OCI-LY1 (cell line): ENCODE measurements at regions not wholly inside any gene's neighbourhood (a gene's known extent, or its start where the extent isn't known, plus 50 kb on each side); places are given as distances from the start of the nearest gene placed in this dataset.
"Not testable (repeated sequence)": the region's sequence is repeated elsewhere in the genome, so short reads cannot be mapped to it uniquely, and the experiment has no call there.

Experiments
- H2AFZ ChIP-seq: fragments of 200-600 bp; sonication (generic), shearing (Covaris generic); 2 replicates; pipeline ENCODE4 v1.6.0; 2014; ENCODE audit warnings: antibody characterized with exemption, mild to moderate bottlenecking, low read length
- H3F3A ChIP-seq: fragments of 200-600 bp; sonication (generic), shearing (Covaris generic); 2 replicates; pipeline ENCODE4 v1.6.0; 2014; ENCODE audit warnings: mild to moderate bottlenecking, antibody characterized with exemption, low read length, moderate library complexity; ENCODE audit not compliant: insufficient read depth
- H3K27ac ChIP-seq: fragments of 200-600 bp; sonication (generic); 2 replicates; pipeline ENCODE4 v1.5.1; 2014; ENCODE audit warnings: low read length, mixed run types, mild to moderate bottlenecking, low read depth; ENCODE audit not compliant: poor library complexity, severe bottlenecking
- H3K27me3 ChIP-seq: fragments of 200-600 bp; sonication (generic); 2 replicates; pipeline ENCODE4 v1.6.0; 2014; ENCODE audit warnings: antibody characterized with exemption, mild to moderate bottlenecking, low read length, moderate library complexity; ENCODE audit not compliant: insufficient read depth
- H3K36me3 ChIP-seq: fragments of 200-600 bp; sonication (generic); 2 replicates; pipeline ENCODE4 v1.6.1; 2014; ENCODE audit warnings: mild to moderate bottlenecking, antibody characterized with exemption, low read length, moderate library complexity, mixed read lengths; ENCODE audit not compliant: insufficient read depth
- H3K4me1 ChIP-seq: fragments of 200-600 bp; sonication (generic); 2 replicates; pipeline ENCODE4 v1.5.1; 2014; ENCODE audit warnings: mild to moderate bottlenecking, low read length, moderate library complexity; ENCODE audit not compliant: insufficient read depth, severe bottlenecking
- H3K4me2 ChIP-seq: fragments of 200-600 bp; sonication (generic), shearing (Covaris generic); 2 replicates; pipeline ENCODE4 v1.6.1; 2014; ENCODE audit warnings: low read length
- H3K4me3 ChIP-seq: fragments of 200-600 bp; sonication (generic); 2 replicates; pipeline ENCODE4 v1.5.1; 2014; ENCODE audit warnings: low read length, low read depth, mild to moderate bottlenecking, mixed read lengths; ENCODE audit not compliant: poor library complexity, severe bottlenecking
- H3K79me2 ChIP-seq: fragments of 200-600 bp; shearing (Covaris generic); 2 replicates; pipeline ENCODE4 v1.6.1; 2016; ENCODE audit warnings: mixed run types, low read length, mixed read lengths; ENCODE audit not compliant: insufficient read depth
- H3K9ac ChIP-seq: fragments of 200-600 bp; sonication (generic), shearing (Covaris generic); 2 replicates; pipeline ENCODE4 v1.6.1; 2014; ENCODE audit warnings: mild to moderate bottlenecking, low read length, mixed read lengths
- H3K9me2 ChIP-seq: fragments of 200-600 bp; sonication (generic), shearing (Covaris generic); 2 replicates; pipeline ENCODE4 v1.6.1; 2014; ENCODE audit warnings: low read depth, mild to moderate bottlenecking, low read length, mixed read lengths
- H3K9me3 ChIP-seq: fragments of 200-600 bp; shearing (Covaris generic); 2 replicates; pipeline ENCODE4 v1.6.1; 2014; ENCODE audit warnings: low read length, mixed read lengths
- H4K20me1 ChIP-seq: fragments of 200-600 bp; sonication (generic), shearing (Covaris generic); 2 replicates; pipeline ENCODE4 v1.6.0; 2016; ENCODE audit warnings: mild to moderate bottlenecking, low read length; ENCODE audit not compliant: insufficient read depth
- CTCF ChIP-seq: fragments of 200-600 bp; sonication (generic), shearing (Covaris generic); IDR thresholded peaks from 2 replicates; pipeline ENCODE4 v1.5.1; 2017; ENCODE audit warnings: mild to moderate bottlenecking, antibody characterized with exemption, low read length, moderate library complexity, mixed read lengths
- EZH2 ChIP-seq: fragments of 200-600 bp; sonication (generic), shearing (Covaris generic); IDR thresholded peaks from 2 replicates; pipeline ENCODE4 v1.8.0; 2017; ENCODE audit warnings: borderline replicate concordance, mixed run types, mild to moderate bottlenecking, antibody characterized with exemption, low read length, moderate library complexity, mixed read lengths

GRCh38 chr5:18736051-18736398 lies 1101.8 kb downstream of the TAF11L14 start:
- H3F3A ChIP-seq: no peaks in the 10 kb centered on the region
- no peaks in the 10 kb centered on the region for H3K36me3 ChIP-seq

GRCh38 chr5:18736736-18737135 lies 1102.5 kb downstream of the TAF11L14 start:
- H3K27ac ChIP-seq, H3K79me2 ChIP-seq, H3K9ac ChIP-seq, H3K4me3 ChIP-seq, H3K27me3 ChIP-seq, H3K9me3 ChIP-seq, H2AFZ ChIP-seq, H3F3A ChIP-seq, H4K20me1 ChIP-seq, H3K9me2 ChIP-seq, H3K4me2 ChIP-seq, H3K36me3 ChIP-seq, H3K4me1 ChIP-seq: not testable (repeated sequence)

More at GRCh38 chr5:18736051-18736398, 1101.8 kb downstream of the TAF11L14 start:
- Histone ChIP-seq H3K27ac (no peak overlapping the region), H3K9me3 (0 out of 2 replicates have a peak, but pooled peaks cover 3% of the 10 kb centered on the region), H3K4me2 (no peak overlapping the region), H3K79me2 (no peaks in the 10 kb centered on the region), H3K9ac (no peak overlapping the region), H3K4me1 (peaks cover 8% of the 10 kb centered on the region), H4K20me1 (no peaks in the 10 kb centered on the region), H2AFZ (no peak overlapping the region), H3K4me3 (no peak overlapping the region), H3K27me3 (no peaks in the 10 kb centered on the region), H3K9me2 (no peaks in the 10 kb centered on the region)
- TF ChIP-seq EZH2 (no peak), CTCF (no peak)

- Histone ChIP-seq H3F3A (no peaks in the 10 kb centered on the region), H3K79me2 (no peaks in the 10 kb centered on the region), H3K4me2 (no peak overlapping the region), H2AFZ (no peak overlapping the region), H3K4me1 (peaks cover 21% of the 10 kb centered on the region), H3K9me2 (no peaks in the 10 kb centered on the region), H3K4me3 (no peak overlapping the region), H3K27me3 (no peaks in the 10 kb centered on the region), H3K9me3 (no peaks in the 10 kb centered on the region), H4K20me1 (no peaks in the 10 kb centered on the region), H3K9ac (no peak overlapping the region), H3K27ac (no peak overlapping the region), H3K36me3 (no peaks in the 10 kb centered on the region)
- TF ChIP-seq EZH2: no peak
- TF ChIP-seq CTCF: no peak
Measured at GRCh38 chr5:18740301-18740700, 1106.0 kb downstream of the TAF11L14 start.

- no peak overlapping the region for H3K4me2 ChIP-seq
- TF ChIP-seq EZH2: no peak
- no peak for TF ChIP-seq CTCF
Measured at GRCh38 chr5:18742830-18743229, 1108.6 kb downstream of the TAF11L14 start.

More at GRCh38 chr5:18742830-18743229, 1108.6 kb downstream of the TAF11L14 start:
- no peaks in the 10 kb centered on the region for H4K20me1 ChIP-seq
- peaks cover 27% of the 10 kb centered on the region for H3K4me1 ChIP-seq
- no peaks in the 10 kb centered on the region for H3F3A ChIP-seq
- no peaks in the 10 kb centered on the region for H3K36me3 ChIP-seq
- H3K79me2 ChIP-seq: no peaks in the 10 kb centered on the region
- no peak overlapping the region for H3K27ac ChIP-seq
- H3K27me3 ChIP-seq: no peaks in the 10 kb centered on the region
- H2AFZ ChIP-seq: no peak overlapping the region
- H3K4me3 ChIP-seq: no peak overlapping the region
- H3K9ac ChIP-seq: no peak overlapping the region
- no peaks in the 10 kb centered on the region for H3K9me2 ChIP-seq
- no peaks in the 10 kb centered on the region for H3K9me3 ChIP-seq
